Neural cell (in vitro differentiated cells): ENCODE measurements at regions not wholly inside any gene's neighbourhood (a gene's known extent, or its start where the extent isn't known, plus 50 kb on each side); places are given as distances from the start of the nearest gene placed in this dataset.

Source experiments
- CTCF ChIP-seq: fragments of 450-650 bp; IDR thresholded peaks from 2 replicates; pipeline ENCODE4 v1.5.1; 2014; ENCODE audit warnings: antibody characterized with exemption, mild to moderate bottlenecking, moderate library complexity; ENCODE audit not compliant: poor library complexity, severe bottlenecking
- EP300 ChIP-seq: fragments of 450-650 bp; conservative IDR thresholded peaks from 2 replicates; pipeline ENCODE4 v1.6.1; 2014; ENCODE audit warnings: antibody characterized with exemption, mild to moderate bottlenecking, moderate library complexity; ENCODE audit not compliant: poor library complexity, severe bottlenecking
- EZH2 ChIP-seq: fragments of 200-600, 300-800 bp; shearing (Covaris generic), sonication (generic); IDR thresholded peaks from 2 replicates; pipeline ENCODE4 v1.6.1; 2014; ENCODE audit warnings: antibody characterized with exemption, low read length, borderline replicate concordance, mild to moderate bottlenecking; ENCODE audit not compliant: insufficient read depth, poor library complexity, severe bottlenecking
- POLR2AphosphoS5 ChIP-seq: IDR thresholded peaks from 2 replicates; pipeline ENCODE4 v1.6.1; 2012
- TAF1 ChIP-seq: IDR thresholded peaks from 2 replicates; pipeline ENCODE4 v1.6.1; 2012; ENCODE audit warnings: low read depth

- TF ChIP-seq CTCF (no peak), POLR2AphosphoS5 (no peak), TAF1 (no peak), EP300 (no peak), EZH2 (no peak)
Measured at GRCh38 chr15:69515926-69516325, 63.3 kb downstream of the RPLP1 start.
